ENCODE measurements at regions not wholly inside any gene's neighbourhood (a gene's known extent, or its start where the extent isn't known, plus 50 kb on each side); places are given as distances from the start of the nearest gene placed in this dataset.

- TF ChIP-seq CTCF (IDR thresholded peaks at IDR 0.05) = no peak
- no peak for TF ChIP-seq POLR2A (IDR thresholded peaks at IDR 0.05)
Observed at GRCh38 chrX:96556886-96557285, 127.8 kb upstream of the DIAPH2 start.

All from right lobe of liver (tissue), 4 donors.